Upper lobe of left lung (tissue), 6 donors: ENCODE measurements at regions not wholly inside any gene's neighbourhood (a gene's known extent, or its start where the extent isn't known, plus 50 kb on each side); places are given as distances from the start of the nearest gene placed in this dataset.
A peak's percentile ranks its signal among the peaks of the same experiment; 100 is the strongest.

Experiments used
- ATAC-seq, 2 donors: fragments of 200-7000 bp; cut with Tn5 transposase; one replicate each; pipeline ENCODE4 v1.9.1; 2022; ENCODE audit warnings: mild to moderate bottlenecking in 2 of 2, moderate library complexity in 2 of 2; ENCODE audit not compliant: low FRiP score in 2 of 2
- DNase-seq, 2 donors: peaks; one replicate each; pipeline ENCODE4 v3.0.0-alpha.2; 2019 to 2020
- H3K27ac ChIP-seq, 4 donors: fragments of 200-600 bp; sonication (generic); one replicate each; pipeline ENCODE4 v1.5.1; 2016 to 2019
- H3K27me3 ChIP-seq, 4 donors: fragments of 200-600 bp; sonication (generic); one replicate each; pipeline ENCODE4 v1.5.1; 2017 to 2019
- H3K36me3 ChIP-seq, 4 donors: fragments of 200-600 bp; sonication (generic); one replicate each; pipeline ENCODE4 v1.5.1; 2016 to 2019
- H3K4me1 ChIP-seq, 4 donors: fragments of 200-600 bp; sonication (generic); one replicate each; pipeline ENCODE4 v1.5.1; 2018 to 2019
- H3K4me3 ChIP-seq, 4 donors: fragments of 200-600 bp; sonication (generic); one replicate each; pipeline ENCODE4 v1.5.1; 2017 to 2019; ENCODE audit warnings: mild to moderate bottlenecking in 2 of 4, moderate library complexity in 1 of 4
- H3K9me3 ChIP-seq, 4 donors: fragments of 200-600 bp; sonication (generic); one replicate each; pipeline ENCODE4 v1.5.1; 2018 to 2019
- EP300 ChIP-seq, 4 donors: sonication (generic); formaldehyde crosslinking; IDR thresholded peaks; one replicate each; pipeline ENCODE4 v1.5.1; 2017; ENCODE audit warnings: antibody characterized with exemption in 4 of 4, control low read depth in 2 of 4
- POLR2A ChIP-seq, 4 donors: fragments of 450-650 bp; IDR thresholded peaks; one replicate each; pipeline ENCODE4 v1.5.1; 2016 to 2017; ENCODE audit warnings: antibody characterized with exemption in 4 of 4, mild to moderate bottlenecking in 2 of 4
- POLR2AphosphoS5 ChIP-seq, 2 donors: sonication (generic); formaldehyde crosslinking; IDR thresholded peaks; one replicate each; pipeline ENCODE4 v1.5.1; 2017; ENCODE audit warnings: antibody characterized with exemption in 2 of 2
- WGBS, 2 donors: methylation state at CpG; one replicate each; pipeline ENCODE4 v1.1.5; 2017 to 2018; 5-methylcytosine and 5-hydroxymethylcytosine counted together
- TF ChIP-seq, protein P1 (sequence below), 6 experiments: fragments of 450-650 bp in 4 of 6; fragments of 200-600 bp in 2 of 6; sonication (generic) in 2 of 6; IDR thresholded peaks; one replicate each; pipeline ENCODE4 v1.5.1; 2016 to 2019; ENCODE audit warnings: antibody characterized with exemption in 6 of 6
- donor health status: DM: no; HTN: no; CAD: no; lungs with moderate emphysema.
- donor health status: DM: no; HTN: yes; CAD: no; lungs with severe emphysema.

DNA sequence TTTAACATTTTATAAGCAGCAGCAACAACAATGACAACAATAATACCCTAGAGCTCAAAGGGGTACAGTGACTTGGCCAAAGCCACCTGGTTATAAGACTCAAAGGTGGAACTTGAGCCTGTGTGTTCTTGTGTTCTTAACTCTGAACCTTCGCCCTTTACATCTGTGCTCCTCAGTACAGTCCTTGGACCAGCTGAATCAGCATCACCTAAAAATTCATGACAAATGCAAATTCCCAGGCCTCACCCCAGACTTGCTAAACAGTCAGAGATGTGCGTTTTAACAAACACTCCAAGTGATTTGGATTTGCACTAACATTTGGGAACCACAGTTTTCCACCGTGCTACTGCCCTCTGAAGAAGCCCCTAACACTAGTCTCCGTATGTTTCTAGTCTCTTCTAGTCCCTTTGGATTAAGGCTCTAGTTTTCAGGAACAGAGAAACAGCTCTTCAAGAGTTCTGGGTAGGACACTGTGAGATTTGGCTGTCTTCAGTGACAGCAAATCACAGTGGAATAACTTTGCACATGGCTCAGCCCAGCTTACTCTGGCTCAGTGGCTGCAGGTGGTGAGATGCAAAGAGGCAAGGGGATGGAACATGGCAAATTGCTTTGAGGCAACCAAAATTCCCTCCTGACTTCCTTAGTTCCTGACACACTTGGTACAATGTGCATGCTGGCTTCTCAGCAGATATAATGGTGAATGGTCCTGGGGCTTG, 151.0 kb upstream of the CDH11 start:
- no peak for ATAC-seq
- Histone ChIP-seq H3K36me3 (no peaks in the 10 kb centered on the region), H3K27me3 (no peaks in the 10 kb centered on the region), H3K4me3 (no peak overlapping the region), H3K9me3 (no peaks in the 10 kb centered on the region), H3K27ac (no peak overlapping the region), H3K4me1 (no peaks in the 10 kb centered on the region)
- WGBS, 2 donors = 84 to 89% methylated on average over 4 of the region's 4 CpGs
- TF ChIP-seq EP300 (IDR thresholded peaks at IDR 0.05) (no peak), POLR2AphosphoS5 (IDR thresholded peaks at IDR 0.05) (no peak), POLR2A (IDR thresholded peaks at IDR 0.05) (no peak)
- TF ChIP-seq, protein P1, sequence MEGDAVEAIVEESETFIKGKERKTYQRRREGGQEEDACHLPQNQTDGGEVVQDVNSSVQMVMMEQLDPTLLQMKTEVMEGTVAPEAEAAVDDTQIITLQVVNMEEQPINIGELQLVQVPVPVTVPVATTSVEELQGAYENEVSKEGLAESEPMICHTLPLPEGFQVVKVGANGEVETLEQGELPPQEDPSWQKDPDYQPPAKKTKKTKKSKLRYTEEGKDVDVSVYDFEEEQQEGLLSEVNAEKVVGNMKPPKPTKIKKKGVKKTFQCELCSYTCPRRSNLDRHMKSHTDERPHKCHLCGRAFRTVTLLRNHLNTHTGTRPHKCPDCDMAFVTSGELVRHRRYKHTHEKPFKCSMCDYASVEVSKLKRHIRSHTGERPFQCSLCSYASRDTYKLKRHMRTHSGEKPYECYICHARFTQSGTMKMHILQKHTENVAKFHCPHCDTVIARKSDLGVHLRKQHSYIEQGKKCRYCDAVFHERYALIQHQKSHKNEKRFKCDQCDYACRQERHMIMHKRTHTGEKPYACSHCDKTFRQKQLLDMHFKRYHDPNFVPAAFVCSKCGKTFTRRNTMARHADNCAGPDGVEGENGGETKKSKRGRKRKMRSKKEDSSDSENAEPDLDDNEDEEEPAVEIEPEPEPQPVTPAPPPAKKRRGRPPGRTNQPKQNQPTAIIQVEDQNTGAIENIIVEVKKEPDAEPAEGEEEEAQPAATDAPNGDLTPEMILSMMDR (IDR thresholded peaks at IDR 0.05) = no peak
- no peak for DNase-seq

DNA sequence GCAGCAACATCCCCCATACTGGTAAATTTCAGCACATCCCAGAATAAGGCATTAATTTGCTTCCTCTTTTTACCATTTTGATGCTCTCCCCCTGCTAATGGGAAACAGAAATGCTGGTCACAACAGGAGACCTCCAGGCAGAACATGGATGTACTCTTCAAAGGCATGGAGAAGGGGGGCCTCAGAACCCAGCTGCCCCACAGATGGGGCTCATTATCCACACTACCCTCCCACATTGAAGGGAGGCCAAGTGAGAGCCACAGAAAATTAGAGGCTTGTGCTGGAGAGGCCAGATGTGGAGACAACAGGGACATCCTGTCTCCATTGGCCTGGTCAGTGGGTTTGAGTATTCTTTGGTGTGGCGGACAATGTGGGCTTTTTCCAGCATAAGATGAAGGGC, 150.1 kb upstream of the CDH11 start:
- no peaks in the 10 kb centered on the region for H3K9me3 ChIP-seq
- no peaks in the 10 kb centered on the region for H3K36me3 ChIP-seq
- H3K4me3 ChIP-seq = no peak overlapping the region
- no peak overlapping the region for H3K27ac ChIP-seq
- H3K4me1 ChIP-seq = no peaks in the 10 kb centered on the region
- ATAC-seq (peak in 1 of 2 donors; percentile 49), DNase-seq (no peak)
- no peaks in the 10 kb centered on the region for H3K27me3 ChIP-seq
- WGBS, 2 donors = 0 to 45% methylated on average over 1 of the region's 1 CpG
- TF ChIP-seq POLR2AphosphoS5 (IDR thresholded peaks at IDR 0.05) (no peak), POLR2A (IDR thresholded peaks at IDR 0.05) (no peak), EP300 (IDR thresholded peaks at IDR 0.05) (no peak)
- TF ChIP-seq, protein P1 (IDR thresholded peaks at IDR 0.05) = no peak

DNA sequence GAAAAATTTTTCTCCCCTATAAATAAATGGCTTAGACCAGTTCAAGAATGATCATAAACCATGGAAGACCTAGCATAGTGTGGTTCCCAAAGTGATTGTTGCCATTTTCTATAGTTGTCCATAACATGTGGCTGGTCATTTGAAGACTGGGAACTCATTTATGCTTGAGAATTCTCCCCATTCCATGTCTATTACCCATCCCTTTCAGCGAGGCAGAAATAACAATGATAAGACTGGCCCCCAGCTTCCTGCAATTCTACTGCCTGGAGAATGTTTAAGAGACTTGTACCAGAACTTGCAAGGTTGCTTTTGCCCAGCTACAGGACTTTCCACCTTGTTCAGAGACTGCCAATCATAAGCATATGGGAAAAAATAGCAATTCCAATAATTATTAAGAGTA, 146.5 kb upstream of the CDH11 start:
- H3K27me3 ChIP-seq = no peaks in the 10 kb centered on the region
- H3K36me3 ChIP-seq = no peaks in the 10 kb centered on the region
- H3K27ac ChIP-seq = no peak overlapping the region
- TF ChIP-seq, protein P1 (IDR thresholded peaks at IDR 0.05) = no peak
- TF ChIP-seq POLR2A (IDR thresholded peaks at IDR 0.05) (no peak), EP300 (IDR thresholded peaks at IDR 0.05) (no peak), POLR2AphosphoS5 (IDR thresholded peaks at IDR 0.05) (no peak)
- ATAC-seq (no peak), DNase-seq (no peak)
- H3K4me1 ChIP-seq = no peaks in the 10 kb centered on the region
- H3K4me3 ChIP-seq = no peak overlapping the region
- 13 to 33% methylated on average over 1 of the region's 1 CpG for WGBS, 2 donors
- H3K9me3 ChIP-seq = no peaks in the 10 kb centered on the region

- TF ChIP-seq EP300 (IDR thresholded peaks at IDR 0.05) (no peak), POLR2AphosphoS5 (IDR thresholded peaks at IDR 0.05) (no peak), POLR2A (IDR thresholded peaks at IDR 0.05) (no peak)
- TF ChIP-seq, protein P1 (IDR thresholded peaks at IDR 0.05) = no peak
- no peak overlapping the region for H3K4me3 ChIP-seq
- no peak for ATAC-seq
- no peak for DNase-seq
- H3K27ac ChIP-seq = no peak overlapping the region
- no peaks in the 10 kb centered on the region for H3K9me3 ChIP-seq
- H3K27me3 ChIP-seq = no peaks in the 10 kb centered on the region
- H3K4me1 ChIP-seq = no peaks in the 10 kb centered on the region
- H3K36me3 ChIP-seq = no peaks in the 10 kb centered on the region
- WGBS, 2 donors = 94 to 97% methylated on average over 1 of the region's 1 CpG
These were observed 142.0 kb upstream of the CDH11 start for GRCh38 chr16:65263896-65264295.

- WGBS, 2 donors = 92 to 94% methylated on average over 1 of the region's 1 CpG
- TF ChIP-seq POLR2A (IDR thresholded peaks at IDR 0.05) (no peak), POLR2AphosphoS5 (IDR thresholded peaks at IDR 0.05) (no peak), EP300 (IDR thresholded peaks at IDR 0.05) (no peak)
- TF ChIP-seq, protein P1 (IDR thresholded peaks at IDR 0.05) = no peak
- Histone ChIP-seq H3K36me3 (no peaks in the 10 kb centered on the region), H3K9me3 (no peaks in the 10 kb centered on the region), H3K4me3 (no peak overlapping the region), H3K4me1 (no peaks in the 10 kb centered on the region), H3K27ac (no peak overlapping the region), H3K27me3 (no peaks in the 10 kb centered on the region)
- ATAC-seq (no peak), DNase-seq (no peak)
These were observed 138.9 kb upstream of the CDH11 start for GRCh38 chr16:65260746-65261145.
